H9 (cell line): ENCODE measurements at regions not wholly inside any gene's neighbourhood (a gene's known extent, or its start where the extent isn't known, plus 50 kb on each side); places are given as distances from the start of the nearest gene placed in this dataset.

Source experiments
- DNase-seq: peaks from one replicate; pipeline ENCODE4 v3.0.0-alpha.2; 2017
- H2AFZ ChIP-seq: one replicate; pipeline ENCODE4 v1.6.1; 2013; ENCODE audit warnings: mild to moderate bottlenecking, low read length, control low read depth, moderate library complexity
- H2AK5ac ChIP-seq: 2 replicates; pipeline ENCODE4 v1.6.1; 2013; ENCODE audit warnings: low read length, control low read depth, mixed read lengths; ENCODE audit not compliant: insufficient read length
- H2BK120ac ChIP-seq: one replicate; pipeline ENCODE4 v1.6.1; 2013; ENCODE audit warnings: low read depth, mild to moderate bottlenecking, low read length, control low read depth, inconsistent platforms; ENCODE audit not compliant: poor library complexity, severe bottlenecking
- H2BK12ac ChIP-seq: 2 replicates; pipeline ENCODE4 v1.6.1; 2013; ENCODE audit warnings: low read length, control low read depth, mixed read lengths, low read depth; ENCODE audit not compliant: insufficient read length
- H2BK15ac ChIP-seq: 2 replicates; pipeline ENCODE4 v1.6.1; 2013; ENCODE audit warnings: low read depth, low read length, control low read depth
- H2BK20ac ChIP-seq: one replicate; pipeline ENCODE4 v1.6.1; 2013; ENCODE audit warnings: low read depth, mild to moderate bottlenecking, low read length, control low read depth, inconsistent platforms; ENCODE audit not compliant: poor library complexity, severe bottlenecking
- H2BK5ac ChIP-seq: 2 replicates; pipeline ENCODE4 v1.6.1; 2013; ENCODE audit warnings: low read length, control low read depth, mixed read lengths; ENCODE audit not compliant: insufficient read length
- H3K14ac ChIP-seq: 2 replicates; pipeline ENCODE4 v1.6.1; 2013; ENCODE audit warnings: low read length, control low read depth; ENCODE audit not compliant: insufficient read depth
- H3K18ac ChIP-seq: 2 replicates; pipeline ENCODE4 v1.6.1; 2013; ENCODE audit warnings: low read depth, mild to moderate bottlenecking, mixed read lengths, low read length, control low read depth; ENCODE audit not compliant: insufficient read length
- H3K23ac ChIP-seq: 2 replicates; pipeline ENCODE4 v1.6.1; 2013; ENCODE audit warnings: low read length, control low read depth, mixed read lengths, low read depth; ENCODE audit not compliant: insufficient read length
- H3K23me2 ChIP-seq: 2 replicates; pipeline ENCODE4 v1.6.1; 2013; ENCODE audit warnings: low read depth, mild to moderate bottlenecking, mixed read lengths, low read length, control low read depth; ENCODE audit not compliant: insufficient read length, poor library complexity, severe bottlenecking
- H3K27ac ChIP-seq: 2 replicates; pipeline ENCODE4 v1.5.1; 2013; ENCODE audit warnings: low read length, control low read depth, mixed read lengths, low read depth; ENCODE audit not compliant: insufficient read length
- H3K27me3 ChIP-seq: 2 replicates; pipeline ENCODE4 v1.6.1; 2013; ENCODE audit warnings: low read length, control low read depth, inconsistent platforms; ENCODE audit not compliant: insufficient read depth
- H3K4ac ChIP-seq: 2 replicates; pipeline ENCODE4 v1.6.1; 2013; ENCODE audit warnings: low read depth, mild to moderate bottlenecking, control low read depth, inconsistent platforms, low read length, moderate library complexity
- H3K4me1 ChIP-seq: 2 replicates; pipeline ENCODE4 v1.6.1; 2013; ENCODE audit warnings: low read length, control low read depth, inconsistent platforms; ENCODE audit not compliant: insufficient read depth
- H3K4me2 ChIP-seq: 2 replicates; pipeline ENCODE4 v1.6.1; 2013; ENCODE audit warnings: low read length, control low read depth, mixed read lengths; ENCODE audit not compliant: insufficient read length, insufficient read depth
- H3K56ac ChIP-seq: 2 replicates; pipeline ENCODE4 v1.6.1; 2013; ENCODE audit warnings: low read depth, mild to moderate bottlenecking, mixed read lengths, low read length, control low read depth; ENCODE audit not compliant: insufficient read length
- H3K79me1 ChIP-seq: 2 replicates; pipeline ENCODE4 v1.6.1; 2013; ENCODE audit warnings: low read depth, mild to moderate bottlenecking, moderate library complexity, low read length, control low read depth, inconsistent platforms; ENCODE audit not compliant: insufficient read depth, poor library complexity, severe bottlenecking
- H3K79me2 ChIP-seq: 2 replicates; pipeline ENCODE4 v1.6.1; 2013; ENCODE audit warnings: low read length, control low read depth, inconsistent platforms; ENCODE audit not compliant: insufficient read depth
- H3K9ac ChIP-seq: 2 replicates; pipeline ENCODE4 v1.6.1; 2013; ENCODE audit warnings: low read length, control low read depth, mixed read lengths; ENCODE audit not compliant: insufficient read length; ENCODE audit errors: extremely low read depth
- H3K9me3 ChIP-seq: one replicate; pipeline ENCODE4 v1.6.1; 2013; ENCODE audit warnings: low read depth, low read length, inconsistent platforms; ENCODE audit not compliant: control insufficient read depth
- H3T11ph ChIP-seq: one replicate; pipeline ENCODE4 v1.6.1; 2013; ENCODE audit warnings: mild to moderate bottlenecking, low read length, control low read depth, inconsistent platforms
- H4K20me1 ChIP-seq: one replicate; pipeline ENCODE4 v1.6.1; 2013; ENCODE audit not compliant: control insufficient read depth, insufficient read length, insufficient read depth
- H4K5ac ChIP-seq: 2 replicates; pipeline ENCODE4 v1.6.1; 2013; ENCODE audit warnings: low read depth, mild to moderate bottlenecking, mixed read lengths, low read length, control low read depth; ENCODE audit not compliant: insufficient read length
- H4K8ac ChIP-seq: replicated peaks from 2 replicates; pipeline ENCODE4 v1.6.1; 2013; ENCODE audit warnings: low read length, control low read depth, mixed read lengths, low read depth; ENCODE audit not compliant: insufficient read length
- H4K91ac ChIP-seq: 2 replicates; pipeline ENCODE4 v1.6.1; 2013; ENCODE audit warnings: low read depth, mild to moderate bottlenecking, moderate library complexity, mixed read lengths, low read length, control low read depth; ENCODE audit not compliant: insufficient read length
- H3K27ac Mint-ChIP-seq, 3 experiments: 2 replicates in 2 of 3; 3 replicates in 1 of 3; pipeline ENCODE4 v1.8.0; 2020 to 2021; ENCODE audit warnings: mixed read lengths in 3 of 3, mild to moderate bottlenecking in 1 of 3, moderate library complexity in 1 of 3
- H3K27me3 Mint-ChIP-seq: 2 replicates; pipeline ENCODE4 v1.8.0; 2021; ENCODE audit warnings: low read depth, mild to moderate bottlenecking, moderate library complexity, mixed read lengths
- H3K36me3 Mint-ChIP-seq, 3 experiments: 2 replicates in 2 of 3; 3 replicates in 1 of 3; pipeline ENCODE4 v1.8.0; 2020 to 2021; ENCODE audit warnings: low read depth in 3 of 3, mixed read lengths in 3 of 3; ENCODE audit not compliant: insufficient read depth in 1 of 3
- H3K4me1 Mint-ChIP-seq, 2 experiments: 2 replicates each; pipeline ENCODE4 v1.8.0; 2020; ENCODE audit warnings: mixed read lengths in 2 of 2
- H3K4me3 Mint-ChIP-seq, 2 experiments: 2 replicates in 1 of 2; 3 replicates in 1 of 2; pipeline ENCODE4 v1.8.0; 2020 to 2021; ENCODE audit warnings: mild to moderate bottlenecking in 2 of 2, mixed read lengths in 2 of 2, moderate library complexity in 1 of 2
- H3K9me3 Mint-ChIP-seq, 2 experiments: 2 replicates in 1 of 2; 3 replicates in 1 of 2; pipeline ENCODE4 v1.8.0; 2020; ENCODE audit warnings: mild to moderate bottlenecking in 2 of 2, mixed read lengths in 2 of 2, moderate library complexity in 1 of 2
- CTCF ChIP-seq: fragments of 200-600 bp; sonication (generic); conservative IDR thresholded peaks from 3 replicates; pipeline ENCODE4 v1.8.0; 2021; ENCODE audit warnings: antibody characterized with exemption, mild to moderate bottlenecking
- WGBS: extraction: QIAGEN DNeasy Blood & Tissue Kit; methylation state at CpG from one replicate; pipeline ENCODE4 v1.1.7; 2013; ENCODE audit warnings: missing lambda C conversion rate, low lambda C conversion rate, mixed read lengths; ENCODE audit not compliant: insufficient read length; ENCODE audit errors: extremely low coverage; 5-methylcytosine and 5-hydroxymethylcytosine counted together

- H3K27me3 Mint-ChIP-seq, result peaks cover 81% of the 10 kb centered on the region
- H3K79me1 ChIP-seq, result no peaks in the 10 kb centered on the region
- no peaks in the 10 kb centered on the region for H3K9me3 ChIP-seq
- H3K79me2 ChIP-seq, result no peaks in the 10 kb centered on the region
- no peak overlapping the region for H3K4ac ChIP-seq
- no peak overlapping the region for H4K91ac ChIP-seq
- TF ChIP-seq CTCF, result no peak
- no peak overlapping the region for H2BK120ac ChIP-seq
- peaks cover 10% of the 10 kb centered on the region for H3K23me2 ChIP-seq
- H2AK5ac ChIP-seq, result no peak overlapping the region
- no peak overlapping the region for H3K18ac ChIP-seq
- H3K9me3 Mint-ChIP-seq, result no peaks in the 10 kb centered on the region; a peak in 1 of 5 replicates
- H4K20me1 ChIP-seq, result no peaks in the 10 kb centered on the region
- peaks cover 17 to 18% of the 10 kb centered on the region in 2 experiments for H3K4me1 Mint-ChIP-seq
- no peak overlapping the region for H3K14ac ChIP-seq
- no peak overlapping the region for H3K27ac ChIP-seq
- DNase-seq, result no peak
- H3K56ac ChIP-seq, result no peak overlapping the region
- no peaks in the 10 kb centered on the region for H3K4me1 ChIP-seq
- H4K5ac ChIP-seq, result no peak overlapping the region
- H3T11ph ChIP-seq, result no peak overlapping the region
- H2BK5ac ChIP-seq, result no peak overlapping the region
- H2BK20ac ChIP-seq, result no peak overlapping the region
- H3K36me3 Mint-ChIP-seq, result peaks cover 0 to 2% (median 0%) of the 10 kb centered on the region in 3 experiments; a peak in 1 of 7 replicates
- peak overlapping the region; percentile 56 for H3K9ac ChIP-seq
- H2BK12ac ChIP-seq, result no peak overlapping the region
- H2AFZ ChIP-seq, result peak overlapping the region; percentile 15
- H3K27me3 ChIP-seq, result peaks cover 16% of the 10 kb centered on the region; the same call in 1 of the 2 replicates
- peak overlapping the region; percentile 61 to 84 for H3K4me3 Mint-ChIP-seq
- H2BK15ac ChIP-seq, result no peak overlapping the region
- no peak overlapping the region for H4K8ac ChIP-seq
- no CpG with 5 or more reads among the region's 8 CpGs for WGBS
- no peak overlapping the region for H3K27ac Mint-ChIP-seq
- no peak overlapping the region for H3K23ac ChIP-seq
- H3K4me2 ChIP-seq, result peak overlapping the region; percentile 97
These were observed 120.5 kb downstream of the TRIM27 start for GRCh38 chr6:28803337-28803709.
